CD4-positive, alpha-beta memory T cell (primary cell): ENCODE measurements at regions not wholly inside any gene's neighbourhood (a gene's known extent, or its start where the extent isn't known, plus 50 kb on each side); places are given as distances from the start of the nearest gene placed in this dataset.

ENCODE experiments used
- CTCF ChIA-PET: fragments of 350-600 bp; sonication (Branson Sonifier 250); formaldehyde crosslinking; loops from one replicate; lab custom pipeline; 2021; ENCODE audit warnings: inconsistent platforms; ENCODE audit not compliant: partially characterized antibody; lab: Charles Lee
- POLR2A ChIA-PET: fragments of 350-600 bp; sonication (Branson Sonifier 250); formaldehyde crosslinking; loops from one replicate; lab custom pipeline; 2021; ENCODE audit not compliant: partially characterized antibody; lab: Charles Lee
- DNase-seq, 5 donors: peaks; one replicate each; pipeline versions ENCODE4 v3.0.0 to v3.0.0-alpha.2; 2020 to 2022; ENCODE audit warnings: mixed read lengths in 1 of 5
- H3K27ac ChIP-seq: one replicate; pipeline ENCODE4 v1.7.0; 2013; ENCODE audit warnings: low read depth, low read length
- H3K27me3 ChIP-seq: 2 replicates; pipeline ENCODE4 v1.7.0; 2013; ENCODE audit warnings: mild to moderate bottlenecking, low read length, moderate library complexity; ENCODE audit not compliant: insufficient read depth
- H3K36me3 ChIP-seq: 2 replicates; pipeline ENCODE4 v1.7.0; 2013; ENCODE audit warnings: mild to moderate bottlenecking, low read length, moderate library complexity; ENCODE audit not compliant: insufficient read depth
- H3K4me1 ChIP-seq: 2 replicates; pipeline ENCODE4 v1.7.0; 2013; ENCODE audit warnings: mild to moderate bottlenecking, low read length, moderate library complexity; ENCODE audit not compliant: insufficient read depth
- H3K4me3 ChIP-seq, 2 donors: one replicate each; pipeline ENCODE4 v1.7.0; 2013; ENCODE audit warnings: low read length in 2 of 2, mild to moderate bottlenecking in 1 of 2
- H3K9me3 ChIP-seq, 2 donors: one replicate each; pipeline ENCODE4 v1.7.0; 2013; ENCODE audit warnings: low read length in 2 of 2, control low read depth in 1 of 2; ENCODE audit not compliant: control insufficient read depth in 1 of 2
- H3K27ac Mint-ChIP-seq, 7 donors: one replicate each; pipeline ENCODE4 v1.8.0; 2020 to 2021; ENCODE audit warnings: mixed read lengths in 7 of 7, mild to moderate bottlenecking in 6 of 7, inconsistent platforms in 3 of 7, moderate library complexity in 3 of 7
- H3K27me3 Mint-ChIP-seq, 2 donors: one replicate each; pipeline ENCODE4 v1.8.0; 2020 to 2021; ENCODE audit warnings: mixed read lengths in 2 of 2
- H3K36me3 Mint-ChIP-seq, 2 donors: one replicate each; pipeline ENCODE4 v1.8.0; 2020 to 2021; ENCODE audit warnings: mixed read lengths in 2 of 2, inconsistent platforms in 1 of 2, mild to moderate bottlenecking in 1 of 2
- H3K4me1 Mint-ChIP-seq, 4 donors: one replicate each; pipeline ENCODE4 v1.8.0; 2020 to 2021; ENCODE audit warnings: mixed read lengths in 4 of 4, mild to moderate bottlenecking in 1 of 4
- H3K4me3 Mint-ChIP-seq, 8 donors: one replicate each; pipeline ENCODE4 v1.8.0; 2020 to 2021; ENCODE audit warnings: mixed read lengths in 8 of 8, mild to moderate bottlenecking in 7 of 8, moderate library complexity in 6 of 8, inconsistent platforms in 3 of 8
- H3K9me3 Mint-ChIP-seq, 8 donors: one replicate each; pipeline ENCODE4 v1.8.0; 2020 to 2021; ENCODE audit warnings: mixed read lengths in 8 of 8, mild to moderate bottlenecking in 5 of 8, inconsistent platforms in 3 of 8, moderate library complexity in 1 of 8
- intact Hi-C: fragments of 100-400 bp; cut with micrococcal nuclease; formaldehyde crosslinking; loops from one replicate; pipeline ENCODE4 v1.15.1; 2023

- Mint-ChIP-seq H3K9me3 (peaks cover 0 to 11% (median 3%) of the 10 kb centered on the region in 8 donors), H3K27me3 (no peaks in the 10 kb centered on the region), H3K27ac (no peak overlapping the region), H3K4me3 (no peak overlapping the region), H3K36me3 (no peaks in the 10 kb centered on the region), H3K4me1 (no peaks in the 10 kb centered on the region)
- H3K9me3 ChIP-seq: no peaks in the 10 kb centered on the region
- POLR2A ChIA-PET: no interaction called here
- H3K4me1 ChIP-seq: no peaks in the 10 kb centered on the region
- CTCF ChIA-PET: no interaction called here
- no peak overlapping the region for H3K4me3 ChIP-seq
- DNase-seq: no peak
- H3K36me3 ChIP-seq: no peaks in the 10 kb centered on the region
- H3K27ac ChIP-seq: no peak overlapping the region
- no peaks in the 10 kb centered on the region for H3K27me3 ChIP-seq
- intact Hi-C loops: no loop called here
Observed at GRCh38 chr12:115215544-115215943, 531.6 kb upstream of the TBX3 start.

- Histone ChIP-seq H3K36me3 (no peaks in the 10 kb centered on the region), H3K4me1 (no peaks in the 10 kb centered on the region), H3K27ac (no peak overlapping the region), H3K4me3 (no peak overlapping the region), H3K9me3 (no peaks in the 10 kb centered on the region), H3K27me3 (no peaks in the 10 kb centered on the region)
- intact Hi-C loops: no loop called here
- H3K27me3 Mint-ChIP-seq: no peaks in the 10 kb centered on the region
- no peaks in the 10 kb centered on the region for H3K36me3 Mint-ChIP-seq
- no peaks in the 10 kb centered on the region for H3K4me1 Mint-ChIP-seq
- H3K9me3 Mint-ChIP-seq: peaks cover 0 to 12% (median 4%) of the 10 kb centered on the region in 8 donors
- no peak overlapping the region for H3K4me3 Mint-ChIP-seq
- POLR2A ChIA-PET: no interaction called here
- no peak overlapping the region for H3K27ac Mint-ChIP-seq
- CTCF ChIA-PET: no interaction called here
- no peak for DNase-seq
Observed at GRCh38 chr12:115213538-115214016, 529.6 kb upstream of the TBX3 start.

GRCh38 chr12:115213118-115213517, 529.1 kb upstream of the TBX3 start:
- Histone ChIP-seq H3K27ac (no peak overlapping the region), H3K9me3 (no peaks in the 10 kb centered on the region), H3K36me3 (no peaks in the 10 kb centered on the region), H3K27me3 (no peaks in the 10 kb centered on the region), H3K4me1 (no peaks in the 10 kb centered on the region), H3K4me3 (no peak overlapping the region)
- intact Hi-C loops: no loop called here
- DNase-seq: no peak
- Mint-ChIP-seq H3K36me3 (no peaks in the 10 kb centered on the region), H3K9me3 (peaks cover 0 to 11% (median 5%) of the 10 kb centered on the region in 8 donors), H3K27me3 (no peaks in the 10 kb centered on the region), H3K4me1 (no peaks in the 10 kb centered on the region), H3K27ac (no peak overlapping the region), H3K4me3 (no peak overlapping the region)
- ChIA-PET CTCF (no interaction called here), POLR2A (no interaction called here)

- no peak overlapping the region for H3K27ac ChIP-seq
- H3K4me1 Mint-ChIP-seq: no peaks in the 10 kb centered on the region
- no peaks in the 10 kb centered on the region for H3K36me3 ChIP-seq
Observed at GRCh38 chr12:115212356-115212755, 528.4 kb upstream of the TBX3 start.

GRCh38 chr12:115210533-115211252, 526.7 kb upstream of the TBX3 start:
- H3K27ac Mint-ChIP-seq: no peak overlapping the region
- no peaks in the 10 kb centered on the region for H3K36me3 Mint-ChIP-seq
- no peaks in the 10 kb centered on the region for H3K27me3 Mint-ChIP-seq
- no peaks in the 10 kb centered on the region for H3K9me3 ChIP-seq
- no peak overlapping the region for H3K27ac ChIP-seq
- no peaks in the 10 kb centered on the region for H3K4me1 Mint-ChIP-seq
- no peak overlapping the region for H3K4me3 ChIP-seq
- CTCF ChIA-PET: no interaction called here
- POLR2A ChIA-PET: no interaction called here
- DNase-seq: no peak
- H3K9me3 Mint-ChIP-seq: peaks cover 0 to 10% (median 6%) of the 10 kb centered on the region in 8 donors
- no peaks in the 10 kb centered on the region for H3K36me3 ChIP-seq
- no peaks in the 10 kb centered on the region for H3K4me1 ChIP-seq
- intact Hi-C loops: no loop called here
- no peaks in the 10 kb centered on the region for H3K27me3 ChIP-seq
- no peak overlapping the region for H3K4me3 Mint-ChIP-seq

More at GRCh38 chr12:115212356-115212755, 528.4 kb upstream of the TBX3 start:
- H3K4me1 ChIP-seq: no peaks in the 10 kb centered on the region
- H3K4me3 ChIP-seq: no peak overlapping the region
- no peak for DNase-seq
- Mint-ChIP-seq H3K4me3 (no peak overlapping the region), H3K9me3 (peaks cover 0 to 10% (median 6%) of the 10 kb centered on the region in 8 donors), H3K27me3 (no peaks in the 10 kb centered on the region), H3K27ac (no peak overlapping the region), H3K36me3 (no peaks in the 10 kb centered on the region)
- no peaks in the 10 kb centered on the region for H3K27me3 ChIP-seq
- H3K9me3 ChIP-seq: no peaks in the 10 kb centered on the region
- intact Hi-C loops: no loop called here
- POLR2A ChIA-PET: no interaction called here
- CTCF ChIA-PET: no interaction called here

- H3K4me3 ChIP-seq: no peak overlapping the region
- H3K4me1 Mint-ChIP-seq: no peaks in the 10 kb centered on the region
- intact Hi-C loops: no loop called here
- ChIA-PET CTCF (no interaction called here), POLR2A (no interaction called here)
- no peak overlapping the region for H3K27ac ChIP-seq
- no peaks in the 10 kb centered on the region for H3K36me3 Mint-ChIP-seq
- no peak overlapping the region for H3K27ac Mint-ChIP-seq
- H3K4me3 Mint-ChIP-seq: no peak overlapping the region
- no peaks in the 10 kb centered on the region for H3K36me3 ChIP-seq
- DNase-seq: no peak
- peaks cover 0 to 11% (median 8%) of the 10 kb centered on the region in 8 donors for H3K9me3 Mint-ChIP-seq
- H3K4me1 ChIP-seq: no peaks in the 10 kb centered on the region
- H3K9me3 ChIP-seq: no peaks in the 10 kb centered on the region
- no peaks in the 10 kb centered on the region for H3K27me3 Mint-ChIP-seq
- no peaks in the 10 kb centered on the region for H3K27me3 ChIP-seq
Observed at GRCh38 chr12:115209230-115209629, 525.3 kb upstream of the TBX3 start.

GRCh38 chr12:115208098-115208497, 524.1 kb upstream of the TBX3 start:
- Mint-ChIP-seq H3K27me3 (no peaks in the 10 kb centered on the region), H3K36me3 (no peaks in the 10 kb centered on the region), H3K4me3 (no peak overlapping the region), H3K4me1 (no peaks in the 10 kb centered on the region), H3K27ac (no peak overlapping the region), H3K9me3 (peaks cover 0 to 11% (median 7%) of the 10 kb centered on the region in 8 donors)
- intact Hi-C loops: no loop called here
- Histone ChIP-seq H3K9me3 (no peaks in the 10 kb centered on the region), H3K4me3 (no peak overlapping the region), H3K4me1 (no peaks in the 10 kb centered on the region), H3K27me3 (no peaks in the 10 kb centered on the region), H3K36me3 (no peaks in the 10 kb centered on the region), H3K27ac (no peak overlapping the region)
- ChIA-PET CTCF (no interaction called here), POLR2A (no interaction called here)
- no peak for DNase-seq
